Neural progenitor cell (in vitro differentiated cells): ENCODE measurements at regions not wholly inside any gene's neighbourhood (a gene's known extent, or its start where the extent isn't known, plus 50 kb on each side); places are given as distances from the start of the nearest gene placed in this dataset.

Experiments
- CTCF ChIP-seq: fragments of 200-600 bp; sonication (generic); IDR thresholded peaks from 2 replicates; pipeline ENCODE4 v1.5.1; 2017; ENCODE audit warnings: antibody characterized with exemption, mild to moderate bottlenecking
- EZH2 ChIP-seq: fragments of 200-600 bp; sonication (generic); IDR thresholded peaks from 2 replicates; pipeline ENCODE4 v1.6.1; 2017; ENCODE audit warnings: antibody characterized with exemption, mild to moderate bottlenecking, moderate library complexity

DNA sequence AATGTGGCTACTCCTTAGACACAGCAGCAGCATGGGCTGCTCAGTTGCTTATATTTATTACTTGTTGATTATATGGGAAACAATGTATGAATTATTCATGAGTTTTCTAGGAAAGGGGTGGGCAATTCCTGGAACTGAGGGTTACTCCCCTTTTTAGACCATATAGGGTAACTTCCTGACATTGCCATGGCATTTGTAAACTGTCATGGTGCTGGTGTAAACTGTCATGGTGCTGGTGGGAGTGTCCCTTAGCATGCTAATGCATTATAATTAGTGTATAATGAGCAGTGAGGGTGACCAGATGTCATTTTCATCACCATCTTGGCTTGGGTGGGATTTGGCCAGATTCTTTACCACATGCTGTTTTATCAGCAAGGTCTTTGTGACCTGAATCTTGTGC is 734.6 kb upstream of the PTPRD start:
- TF ChIP-seq EZH2 (no peak), CTCF (no peak)
